ENCODE measurements at regions not wholly inside any gene's neighbourhood (a gene's known extent, or its start where the extent isn't known, plus 50 kb on each side); places are given as distances from the start of the nearest gene placed in this dataset.

GRCh38 chr14:34012978-34013720, 62.3 kb upstream of the EGLN3 start:
- no peak for DNase-seq (ENCODE audit: low spot score)

- no peak for DNase-seq (ENCODE audit: low spot score)
Measured at GRCh38 chr14:34012369-34012768, 61.5 kb upstream of the EGLN3 start.

GRCh38 chr14:34009956-34010355, 59.1 kb upstream of the EGLN3 start:
- DNase-seq (ENCODE audit: low spot score) = no peak

GRCh38 chr14:34007902-34008301, 57.0 kb upstream of the EGLN3 start:
- DNase-seq (ENCODE audit: low spot score) = no peak

GRCh38 chr14:34005901-34006300, 55.0 kb upstream of the EGLN3 start:
- DNase-seq (ENCODE audit: low spot score) = no peak

GRCh38 chr14:34004881-34005280, 54.0 kb upstream of the EGLN3 start:
- DNase-seq (ENCODE audit: low spot score) = no peak

- no peak for DNase-seq (ENCODE audit: low spot score)
Measured at GRCh38 chr14:34003691-34004090, 52.8 kb upstream of the EGLN3 start.

- no peak for DNase-seq (ENCODE audit: low spot score)
Measured at GRCh38 chr14:34003082-34003668, 52.3 kb upstream of the EGLN3 start.

All from putamen (tissue), 1 donor.